HG03196 (cell line): ENCODE measurements at regions not wholly inside any gene's neighbourhood (a gene's known extent, or its start where the extent isn't known, plus 50 kb on each side); places are given as distances from the start of the nearest gene placed in this dataset.

Experiments
- ATAC-seq: cut with Tn5 transposase; IDR thresholded peaks from one replicate; pipeline ENCODE4 v1.9.1; 2021; ENCODE audit not compliant: unreplicated experiment

DNA sequence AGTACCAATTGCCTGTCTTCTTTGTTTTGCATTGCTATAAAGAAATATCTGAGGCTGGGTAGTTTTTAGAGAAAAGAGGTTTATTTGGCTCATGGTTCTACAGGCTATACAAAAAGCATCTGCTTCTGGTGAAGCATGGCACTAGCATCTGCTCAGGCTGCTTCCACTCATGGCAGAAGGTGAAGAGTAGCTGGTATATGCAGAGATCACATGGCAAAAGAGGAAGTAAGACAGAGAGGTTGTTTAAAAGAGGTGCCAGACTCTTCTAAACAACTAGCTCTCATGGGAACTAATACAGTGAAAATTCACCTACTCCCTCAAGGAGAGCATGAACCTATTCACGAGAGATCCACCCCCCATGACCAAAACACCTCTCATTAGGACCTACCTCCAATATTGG, 56.7 kb upstream of the GUCA2B start:
- no peak for ATAC-seq

DNA sequence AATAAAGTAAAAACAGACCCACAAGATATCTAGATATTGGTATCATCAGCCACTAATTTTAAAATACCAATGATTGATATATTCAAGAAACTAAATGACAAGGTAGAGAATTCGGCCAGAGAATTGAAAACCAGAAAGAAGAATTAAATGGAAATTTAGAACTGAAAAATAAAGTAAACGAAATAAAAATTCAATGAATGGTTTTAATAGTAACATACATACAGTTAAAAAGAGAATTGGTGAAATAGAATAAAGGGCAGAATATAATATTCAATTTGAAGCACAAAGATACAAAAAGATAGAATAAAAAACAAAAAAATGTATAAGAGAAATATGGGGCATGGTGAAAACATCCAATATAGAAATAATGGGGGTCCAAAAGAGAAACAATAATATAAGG, 64.0 kb upstream of the GUCA2B start:
- no peak for ATAC-seq

DNA sequence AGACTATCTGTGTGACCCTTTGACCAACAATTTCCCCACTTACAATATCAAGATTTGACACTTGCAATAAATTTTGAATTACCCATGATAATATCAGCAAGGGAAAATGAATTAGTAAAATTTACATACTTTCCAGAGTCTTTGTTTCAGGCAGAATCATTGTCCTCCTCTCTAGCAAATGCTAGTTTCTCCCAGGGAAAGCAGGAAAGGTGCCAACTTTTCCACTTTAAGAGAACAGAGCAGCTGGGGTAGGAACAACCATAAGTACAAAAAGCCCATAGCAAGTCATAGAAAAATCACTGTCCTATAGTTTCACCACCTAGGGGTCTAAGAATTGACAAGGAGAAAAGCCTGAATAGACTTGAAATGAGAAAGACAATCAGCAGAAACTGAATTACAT, 67.1 kb upstream of the GUCA2B start:
- no peak for ATAC-seq

DNA sequence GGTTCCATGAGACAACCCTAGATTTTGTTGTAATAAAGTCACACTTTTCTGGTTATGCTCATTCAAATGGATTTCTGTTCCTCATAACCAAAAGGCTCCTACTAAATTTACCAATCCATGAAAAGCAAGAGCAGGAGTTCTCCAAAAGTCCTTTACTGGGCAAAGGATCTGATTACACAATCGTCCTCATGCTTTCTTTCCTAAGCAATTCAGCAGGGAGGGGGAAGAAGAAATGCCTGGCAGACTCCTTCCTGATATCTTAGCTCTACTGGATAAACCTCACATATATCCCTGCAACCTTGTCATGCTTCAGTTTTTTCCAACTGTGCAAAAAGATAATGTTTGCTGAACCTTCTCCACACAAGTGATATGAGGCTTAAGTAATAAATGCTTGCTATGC, 67.6 kb upstream of the GUCA2B start:
- ATAC-seq, result no peak

DNA sequence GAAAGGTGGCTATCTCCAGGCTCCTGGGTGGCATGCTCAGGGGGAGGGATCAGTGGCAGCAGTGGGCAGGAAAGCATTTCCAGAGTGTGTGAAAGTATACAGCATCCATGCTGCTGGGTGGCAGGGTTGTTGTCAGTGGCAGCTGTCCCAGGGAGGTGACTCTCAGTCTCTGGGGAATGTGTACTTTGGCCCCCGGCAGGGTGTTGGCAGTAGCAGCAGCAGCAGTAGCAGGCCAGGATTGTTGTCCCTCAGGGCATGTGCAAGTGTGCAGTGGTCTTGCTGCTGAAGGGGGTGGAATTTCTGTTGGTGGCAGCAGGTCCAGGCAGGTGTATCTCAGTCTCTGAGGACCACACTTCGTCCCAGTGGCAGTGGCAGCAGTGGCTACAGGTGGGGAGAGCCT, 71.7 kb upstream of the GUCA2B start:
- no peak for ATAC-seq

DNA sequence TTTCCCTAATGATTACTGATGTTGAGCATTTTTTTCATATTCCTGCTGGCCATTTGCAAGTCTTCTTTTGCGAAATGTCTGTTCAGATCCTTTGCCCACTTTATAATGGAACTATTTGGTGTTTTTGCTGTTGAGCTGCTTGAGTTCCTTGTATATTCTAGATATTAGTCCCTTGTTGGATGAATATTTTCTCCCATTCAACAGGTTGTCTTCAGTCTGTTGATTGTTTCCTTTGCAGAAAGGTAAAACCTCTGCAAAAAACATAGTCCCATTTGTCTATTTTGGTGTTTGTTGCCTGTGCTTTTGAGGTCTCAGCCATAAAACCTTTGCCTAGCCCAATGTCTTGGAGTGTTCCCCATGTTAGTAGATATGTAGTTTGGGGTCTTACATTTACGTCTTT, 78.0 kb upstream of the GUCA2B start:
- ATAC-seq, result no peak

DNA sequence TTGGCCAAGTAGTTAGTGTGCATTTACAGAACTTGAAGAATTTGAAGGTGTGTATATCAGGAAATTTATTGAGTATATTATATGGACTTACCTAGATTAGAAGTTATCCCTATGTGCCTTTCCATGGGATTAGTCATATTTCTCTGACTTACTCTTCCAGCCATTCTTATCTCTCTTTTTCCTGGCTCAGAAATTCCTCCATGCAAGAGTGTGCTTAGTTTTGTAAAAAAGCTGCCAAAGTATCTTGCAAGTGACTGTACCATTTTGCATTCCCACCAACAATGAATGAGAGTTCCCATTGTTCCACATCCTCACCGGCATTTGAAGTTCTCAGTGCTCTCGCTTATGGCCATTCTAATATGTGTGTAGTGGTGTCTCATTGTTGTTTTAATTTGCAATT, 82.2 kb upstream of the GUCA2B start:
- no peak for ATAC-seq

DNA sequence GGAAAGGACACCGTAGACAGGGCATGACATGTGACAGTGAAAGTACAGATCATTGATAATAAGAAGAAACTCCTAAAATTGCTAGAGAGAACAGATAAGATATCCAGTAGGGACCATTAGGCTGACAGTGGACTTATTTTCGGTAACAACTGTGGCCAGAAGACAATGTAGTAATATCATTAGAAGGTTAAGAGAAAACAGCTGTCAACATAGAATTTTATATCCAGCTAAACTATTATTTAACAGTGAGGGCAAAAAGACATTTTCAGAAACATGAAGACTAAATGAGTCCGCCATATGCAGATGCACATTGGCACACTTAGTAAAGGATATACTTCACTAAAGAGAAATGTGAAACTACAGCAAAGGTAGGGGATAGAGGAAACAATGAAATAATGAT, 95.4 kb upstream of the GUCA2B start:
- no peak for ATAC-seq

DNA sequence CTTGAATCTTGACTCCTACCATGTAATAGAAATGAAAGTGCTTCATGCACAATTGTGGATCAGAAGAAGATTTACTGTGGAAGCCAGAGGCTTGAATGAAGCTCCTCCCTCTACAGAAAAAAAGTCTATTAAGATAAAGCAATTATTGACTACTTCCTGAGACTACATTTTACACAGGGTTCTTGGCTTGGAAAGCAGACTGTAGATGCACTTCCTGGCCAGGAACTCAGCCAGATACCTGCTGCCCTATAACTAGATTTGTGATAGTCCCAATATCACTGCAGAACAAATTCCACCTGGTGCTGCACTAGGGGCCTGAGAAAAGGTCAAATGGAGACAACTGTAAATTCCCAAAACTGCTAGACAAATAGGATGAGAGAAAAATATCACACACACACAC, 96.8 kb upstream of the GUCA2B start:
- no peak for ATAC-seq

DNA sequence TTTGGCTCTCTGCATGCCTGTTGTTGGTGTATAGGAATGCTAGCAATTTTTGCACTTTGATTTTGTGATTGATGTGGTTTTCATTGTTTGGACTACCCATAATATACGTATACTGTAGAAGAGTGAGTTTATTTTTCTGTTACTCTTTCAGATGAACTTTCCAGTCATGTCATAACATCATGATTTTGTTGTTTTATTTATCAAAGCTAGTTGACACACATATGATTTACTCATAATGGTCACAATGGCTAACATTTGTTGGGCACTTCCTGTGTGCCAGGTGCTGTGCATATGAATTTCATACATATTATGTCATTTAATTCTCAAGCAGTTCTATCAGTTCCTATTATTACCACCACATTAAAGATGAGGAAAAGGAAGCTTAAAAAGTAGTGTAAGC, 98.1 kb upstream of the GUCA2B start:
- no peak for ATAC-seq

DNA sequence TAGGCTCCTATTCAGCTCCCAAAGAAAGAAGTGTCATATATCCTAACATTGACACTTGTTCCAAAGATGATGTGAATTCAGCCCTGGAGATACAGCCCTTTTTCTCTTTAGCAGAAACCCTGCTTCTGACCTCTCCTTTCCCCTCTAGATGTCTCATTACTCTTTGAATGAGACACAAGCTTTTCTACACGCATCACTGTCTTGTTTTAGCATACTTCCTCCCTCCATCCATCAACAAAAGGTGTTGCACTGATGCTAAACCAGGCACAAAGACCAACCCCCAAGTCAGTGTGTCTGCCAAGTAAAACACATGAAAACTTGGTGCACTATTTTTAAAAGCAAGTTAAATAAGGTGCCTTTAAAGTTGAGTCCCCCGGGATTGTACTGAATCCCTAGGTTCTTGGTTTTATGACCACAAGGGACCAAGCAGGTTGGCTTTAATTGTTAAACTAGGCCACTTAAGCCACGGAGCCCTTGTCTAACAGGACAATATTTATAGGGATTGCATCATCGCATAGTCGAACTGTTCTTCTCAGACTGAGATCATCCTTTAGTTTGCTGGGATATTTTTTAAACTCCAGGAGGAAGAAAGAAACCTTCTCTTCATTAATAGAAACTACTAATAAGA, 101.0 kb upstream of the GUCA2B start:
- no peak for ATAC-seq

DNA sequence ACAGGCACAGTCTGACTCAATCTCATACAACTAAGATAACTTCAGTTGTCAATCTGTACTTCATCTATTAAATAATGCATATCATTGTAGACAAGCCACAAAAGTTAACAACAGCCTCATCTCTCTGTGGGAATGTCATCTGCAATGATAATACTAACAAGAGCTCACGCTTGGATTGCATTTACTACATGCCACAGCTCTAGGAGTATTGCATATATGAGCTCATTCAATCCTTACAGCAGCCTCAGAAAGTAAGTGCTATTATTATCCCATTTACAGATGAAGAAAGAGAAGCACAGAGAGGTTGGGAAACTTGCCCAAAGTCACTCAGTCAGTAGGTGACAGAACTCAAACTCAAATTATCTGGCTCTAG, 105.7 kb upstream of the GUCA2B start:
- no peak for ATAC-seq

DNA sequence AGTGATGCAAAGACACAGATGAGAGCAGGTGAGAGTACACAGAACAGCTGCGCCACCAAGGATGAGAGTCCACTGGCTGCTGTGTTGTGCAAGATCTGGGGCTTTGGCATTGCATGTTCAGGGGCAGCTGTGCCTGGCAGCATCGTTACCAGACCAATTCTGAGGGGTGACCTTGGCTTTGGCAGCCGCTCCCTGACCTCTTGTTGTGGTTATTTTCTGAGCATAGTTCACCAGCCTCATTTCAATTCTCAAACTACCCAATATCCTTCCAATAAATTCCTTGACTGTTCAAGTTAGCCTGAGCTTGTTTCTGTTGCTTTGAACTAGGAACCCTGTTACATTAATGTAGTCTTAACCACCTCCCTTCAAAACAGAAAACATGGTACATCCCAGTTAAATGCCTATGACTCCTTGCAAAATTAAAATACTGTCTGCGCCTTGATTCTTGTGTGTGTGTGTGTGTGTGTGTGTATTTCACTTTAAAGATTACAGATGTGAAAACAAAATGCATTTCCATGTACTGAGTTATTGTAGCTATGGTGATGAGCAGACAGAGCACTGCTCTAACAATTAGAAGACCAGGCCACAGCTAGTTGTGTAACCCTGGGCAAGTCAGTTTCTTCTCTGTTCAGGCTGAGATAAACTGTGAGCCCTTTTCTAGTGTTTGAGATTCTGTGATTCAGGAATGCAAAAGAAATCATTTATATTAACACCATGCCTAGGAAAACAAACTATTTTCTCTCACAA, 106.3 kb upstream of the GUCA2B start:
- ATAC-seq, result no peak

DNA sequence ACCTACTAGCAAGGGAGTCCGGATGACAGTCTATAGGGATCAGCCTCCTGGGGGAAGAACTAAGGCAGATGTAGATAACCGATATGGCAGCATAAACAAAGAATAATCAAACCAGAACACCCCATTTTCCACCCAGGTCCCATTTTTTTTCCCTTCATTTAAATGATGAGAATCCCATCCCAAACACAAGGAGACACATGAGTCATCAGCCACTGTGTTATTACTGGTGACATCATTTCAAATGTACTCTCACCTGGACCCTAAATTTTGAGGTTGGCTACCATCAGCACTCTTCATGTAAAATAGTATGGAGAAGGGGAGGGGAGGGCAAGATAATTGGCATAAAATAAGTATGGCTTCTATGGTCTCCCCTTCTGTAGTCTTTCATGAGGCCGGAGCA, 108.9 kb upstream of the GUCA2B start:
- no peak for ATAC-seq

DNA sequence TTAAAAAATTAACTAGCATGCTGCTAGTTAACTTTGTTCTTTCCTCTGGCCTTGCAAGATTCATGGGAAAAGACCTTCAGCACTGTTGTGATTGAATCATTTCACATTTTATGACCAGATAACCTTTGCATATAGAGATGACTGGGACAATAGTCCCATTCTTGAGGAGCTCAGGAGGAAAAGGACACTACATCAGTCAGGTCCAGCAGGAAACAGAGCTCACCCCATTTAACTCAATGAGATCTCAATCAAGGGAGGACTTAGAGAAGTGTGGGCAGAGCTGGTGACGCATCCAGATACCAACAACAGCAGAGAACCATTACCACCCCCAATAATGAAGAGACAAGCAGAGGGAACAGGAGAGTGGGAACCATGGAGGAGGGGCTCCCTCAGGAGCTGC, 109.4 kb upstream of the GUCA2B start:
- ATAC-seq, result no peak

DNA sequence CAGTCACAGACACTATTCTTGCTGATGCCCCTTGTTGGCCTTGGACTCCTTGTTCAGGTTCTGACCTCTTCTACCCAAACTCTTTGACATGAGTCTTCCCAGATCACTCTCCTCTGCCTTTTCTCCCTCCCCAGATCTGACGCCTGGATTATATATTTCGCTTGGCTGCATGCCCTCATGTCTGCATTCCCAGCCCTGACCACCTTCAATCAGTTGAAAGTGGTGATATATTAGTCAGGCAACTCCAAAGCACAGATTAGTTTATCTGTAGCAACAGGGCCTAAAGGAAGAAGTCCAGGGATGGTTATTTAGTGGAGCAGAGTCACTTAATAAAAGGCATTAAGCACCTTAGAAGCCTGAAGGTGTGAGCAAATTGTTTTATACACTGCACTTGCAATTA, 110.0 kb upstream of the GUCA2B start:
- no peak for ATAC-seq

DNA sequence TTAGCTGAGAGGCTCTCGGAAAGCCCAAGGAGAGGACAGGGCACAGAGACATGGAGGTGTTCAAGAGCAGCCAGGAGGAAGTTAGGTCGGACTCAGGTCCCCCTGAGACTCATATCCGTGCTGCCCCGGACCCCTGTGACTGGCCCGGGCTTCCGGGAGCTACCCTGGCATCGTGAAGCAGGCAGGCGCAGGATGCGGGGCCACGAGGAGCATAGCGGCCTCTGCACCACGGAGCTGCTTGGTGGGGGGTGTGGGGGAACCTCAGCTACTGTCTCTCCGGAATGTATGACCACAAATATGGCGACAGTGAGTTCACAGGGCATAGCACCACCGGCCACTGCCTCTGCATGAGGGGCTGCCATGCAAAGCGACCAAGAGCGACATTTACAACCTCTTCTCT, 112.2 kb upstream of the GUCA2B start:
- no peak for ATAC-seq

DNA sequence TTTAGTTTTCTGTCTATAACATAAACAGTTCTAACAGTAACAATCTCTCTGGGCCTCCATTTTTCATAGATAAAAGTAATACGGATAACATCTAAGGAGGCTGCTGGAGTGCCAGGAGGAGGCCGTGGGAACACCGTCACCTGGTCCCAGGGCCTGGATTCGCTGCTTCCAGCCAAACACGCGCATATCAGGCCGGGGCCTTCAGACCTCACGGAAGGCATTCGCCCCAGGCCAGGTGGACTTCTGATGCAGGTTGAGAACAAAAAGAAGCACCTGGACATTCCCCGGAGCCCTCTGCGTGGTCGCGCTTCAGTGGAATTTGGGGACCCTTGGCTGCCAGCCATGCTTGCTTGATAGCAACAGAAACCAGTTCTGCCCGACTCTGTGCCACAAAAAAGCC, 113.1 kb upstream of the GUCA2B start:
- ATAC-seq, result no peak

DNA sequence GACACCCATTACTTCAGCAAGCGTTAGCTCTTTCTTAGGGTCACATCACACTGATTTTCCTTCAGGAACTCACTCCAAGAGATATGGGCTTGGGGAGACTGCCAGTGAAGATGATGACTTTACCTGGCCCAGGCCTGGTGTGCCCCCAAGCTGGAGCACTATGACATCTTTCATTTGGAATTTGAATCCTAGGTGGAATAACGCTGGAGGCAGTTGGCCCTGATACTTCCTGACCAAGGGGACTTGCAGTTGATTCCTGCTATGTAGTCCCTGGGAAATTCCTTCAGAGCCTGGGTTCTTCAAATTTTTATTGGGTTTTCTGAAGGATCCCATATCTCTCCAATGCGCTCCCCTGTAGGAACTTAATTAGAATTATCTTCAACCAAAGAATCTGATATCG, 114.9 kb upstream of the GUCA2B start:
- ATAC-seq, result no peak

DNA sequence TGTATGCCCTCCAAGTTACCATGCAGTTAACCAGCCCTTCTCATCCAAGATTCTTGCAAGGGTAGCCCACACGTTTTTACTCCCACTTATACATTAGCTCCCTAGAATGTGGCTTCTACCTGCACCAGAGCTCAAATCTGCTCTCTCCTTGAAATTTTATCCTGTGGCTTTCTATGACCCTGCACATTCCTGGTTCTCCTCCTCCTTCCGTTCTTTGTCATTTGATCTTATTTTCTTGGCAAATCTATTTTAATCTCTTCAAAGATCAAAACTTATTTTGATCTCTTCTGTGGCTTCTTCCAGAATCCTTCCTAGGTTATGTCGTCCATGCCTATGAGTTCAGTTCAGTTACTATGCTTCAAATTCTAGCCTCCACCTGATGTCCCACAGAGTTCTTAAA, 115.6 kb upstream of the GUCA2B start:
- ATAC-seq, result no peak

DNA sequence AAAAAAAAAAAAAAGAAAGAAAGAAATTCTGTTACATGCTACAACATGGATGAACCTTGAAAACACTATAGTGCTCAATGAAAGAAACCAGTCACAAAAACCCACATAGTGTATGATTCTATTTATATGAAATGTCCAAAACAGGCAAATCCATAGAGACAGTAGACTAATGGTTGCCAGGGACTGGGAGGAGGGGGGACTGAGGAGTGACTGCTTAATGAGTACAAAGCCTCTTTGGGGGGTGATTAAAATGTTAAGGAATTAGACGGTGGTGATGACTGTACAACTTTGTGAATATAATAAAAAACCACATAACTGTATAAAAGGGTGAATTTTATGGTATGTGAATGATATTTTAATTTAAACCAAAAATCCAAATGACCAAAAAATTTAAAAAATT, 116.0 kb upstream of the GUCA2B start:
- no peak for ATAC-seq

DNA sequence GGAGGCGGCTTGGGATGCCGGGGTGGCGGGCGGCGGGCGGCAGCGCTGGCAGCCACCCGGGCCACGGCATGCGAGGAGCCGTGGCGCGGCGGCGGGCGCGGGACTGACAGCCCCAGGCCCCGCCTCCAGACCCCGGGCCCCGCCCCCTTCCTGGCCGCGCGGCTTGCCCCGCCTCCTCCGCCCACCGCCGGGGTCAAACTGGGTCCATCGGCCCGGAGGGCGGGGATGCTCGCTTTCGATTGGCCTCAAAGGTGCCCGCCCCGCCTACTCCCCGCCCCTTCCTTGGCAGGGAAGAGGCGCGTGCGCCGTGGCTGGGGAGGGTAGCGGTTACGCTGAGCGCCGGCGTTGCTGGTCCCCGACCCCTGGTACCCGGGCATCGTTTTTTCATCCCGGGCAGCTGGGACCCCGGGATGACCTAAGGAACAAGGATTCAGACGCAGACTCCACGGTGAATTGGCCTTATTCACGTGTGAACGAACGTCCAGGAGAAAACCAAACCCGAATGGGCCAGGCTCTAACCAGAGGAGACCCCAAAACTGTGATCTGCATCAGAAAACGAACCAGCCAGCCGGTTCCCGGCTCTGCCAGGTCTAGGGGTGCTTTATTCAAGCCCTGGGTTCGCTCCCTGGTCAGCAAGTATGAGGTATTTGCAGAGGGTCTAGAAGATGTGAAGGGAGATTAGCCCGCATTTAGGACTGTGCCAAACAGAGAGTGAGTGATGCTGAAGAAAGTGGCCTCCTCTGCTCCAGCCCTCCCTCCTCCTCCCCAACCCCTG, 117.2 kb upstream of the GUCA2B start:
- peak; percentile 82 for ATAC-seq
